ENCODE measurements at regions not wholly inside any gene's neighbourhood (a gene's known extent, or its start where the extent isn't known, plus 50 kb on each side); places are given as distances from the start of the nearest gene placed in this dataset.

DNA sequence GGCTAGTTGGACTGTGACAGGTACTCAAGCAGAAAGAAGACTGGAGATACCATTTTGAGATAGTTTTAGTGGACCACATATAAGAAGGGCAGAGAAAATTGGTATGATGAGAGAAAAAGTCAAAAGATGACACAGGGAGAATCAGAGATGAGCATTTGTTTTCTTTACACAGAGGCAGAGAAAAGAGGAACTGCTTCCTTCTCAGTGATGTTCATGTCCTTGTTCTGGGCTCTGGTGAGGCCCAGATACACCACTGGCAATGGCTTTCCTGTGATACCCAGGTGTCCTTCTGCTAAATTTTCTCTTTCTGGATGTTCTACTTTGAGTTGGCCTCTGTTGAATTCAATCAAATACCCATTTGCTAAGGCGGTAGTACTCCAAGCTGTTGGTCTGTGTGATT lies 1782.7 kb upstream of the SEL1L start:
- TF ChIP-seq EZH2phosphoT487 (IDR thresholded peaks at IDR 0.05; ENCODE audit: borderline replicate concordance, low read depth, low read length) = no peak
- TF ChIP-seq, protein P1, sequence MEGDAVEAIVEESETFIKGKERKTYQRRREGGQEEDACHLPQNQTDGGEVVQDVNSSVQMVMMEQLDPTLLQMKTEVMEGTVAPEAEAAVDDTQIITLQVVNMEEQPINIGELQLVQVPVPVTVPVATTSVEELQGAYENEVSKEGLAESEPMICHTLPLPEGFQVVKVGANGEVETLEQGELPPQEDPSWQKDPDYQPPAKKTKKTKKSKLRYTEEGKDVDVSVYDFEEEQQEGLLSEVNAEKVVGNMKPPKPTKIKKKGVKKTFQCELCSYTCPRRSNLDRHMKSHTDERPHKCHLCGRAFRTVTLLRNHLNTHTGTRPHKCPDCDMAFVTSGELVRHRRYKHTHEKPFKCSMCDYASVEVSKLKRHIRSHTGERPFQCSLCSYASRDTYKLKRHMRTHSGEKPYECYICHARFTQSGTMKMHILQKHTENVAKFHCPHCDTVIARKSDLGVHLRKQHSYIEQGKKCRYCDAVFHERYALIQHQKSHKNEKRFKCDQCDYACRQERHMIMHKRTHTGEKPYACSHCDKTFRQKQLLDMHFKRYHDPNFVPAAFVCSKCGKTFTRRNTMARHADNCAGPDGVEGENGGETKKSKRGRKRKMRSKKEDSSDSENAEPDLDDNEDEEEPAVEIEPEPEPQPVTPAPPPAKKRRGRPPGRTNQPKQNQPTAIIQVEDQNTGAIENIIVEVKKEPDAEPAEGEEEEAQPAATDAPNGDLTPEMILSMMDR (conservative IDR thresholded peaks at IDR 0.05; ENCODE audit: low read length) = no peak
- Histone ChIP-seq H3K4me2 (ENCODE audit: low read length) (peak overlapping the region; percentile 23; the same call in 1 of the 2 replicates), H3K36me3 (ENCODE audit: insufficient read depth, low read length) (no peaks in the 10 kb centered on the region), H3K9me3 (ENCODE audit: low read length) (no peaks in the 10 kb centered on the region), H4K20me1 (ENCODE audit: insufficient read depth, low read length) (no peaks in the 10 kb centered on the region), H2AFZ (ENCODE audit: low read length) (0 out of 2 replicates have a peak overlapping the region, but pooled peaks have one; percentile 23), H3K4me3 (ENCODE audit: low read depth, low read length, poor library complexity, severe bottlenecking) (no peak overlapping the region), H3K4me1 (ENCODE audit: insufficient read depth, low read length, poor library complexity, severe bottlenecking) (peaks cover 13% of the 10 kb centered on the region), H3K79me2 (ENCODE audit: insufficient read depth, low read depth, low read length) (no peaks in the 10 kb centered on the region), H3K27ac (ENCODE audit: low read depth, low read length, poor library complexity, severe bottlenecking) (no peak overlapping the region), H3K9me2 (ENCODE audit: insufficient read depth, low read length) (no peaks in the 10 kb centered on the region)
- CTCF ChIA-PET (ENCODE audit: unreplicated experiment) = no interaction called here
- POLR2A ChIA-PET = interaction anchor here (1.4 kb wide), 1 partner anchor 41 kb away, joined by 3 read pairs; no protein-coding TSS in a partner anchor
- no TSS peak for BruUV-seq (replicated peaks)
- intact Hi-C loops (cut with micrococcal nuclease; ENCODE audit: unreplicated experiment) = loop anchor here (5.0 kb wide), 1 partner anchor 41 kb away; no protein-coding TSS in a partner anchor
- DNase-seq (ENCODE audit: low spot score) = peak; percentile 22

GRCh38 chr14:83320837-83321236 lies 1787.2 kb upstream of the SEL1L start:
- intact Hi-C loops (cut with micrococcal nuclease; ENCODE audit: unreplicated experiment) = no loop called here
- no peak for DNase-seq (ENCODE audit: low spot score)
- no TSS peak for BruUV-seq (replicated peaks)
- no peaks in the 10 kb centered on the region for H4K20me1 ChIP-seq (ENCODE audit: insufficient read depth, low read length)
- no peak overlapping the region for H3K4me3 ChIP-seq (ENCODE audit: low read depth, low read length, poor library complexity, severe bottlenecking)
- H2AFZ ChIP-seq (ENCODE audit: low read length) = no peak overlapping the region
- H3K79me2 ChIP-seq (ENCODE audit: insufficient read depth, low read depth, low read length) = no peaks in the 10 kb centered on the region
- no peaks in the 10 kb centered on the region for H3K36me3 ChIP-seq (ENCODE audit: insufficient read depth, low read length)
- H3K27ac ChIP-seq (ENCODE audit: low read depth, low read length, poor library complexity, severe bottlenecking) = no peak overlapping the region
- ChIA-PET CTCF (ENCODE audit: unreplicated experiment) (no interaction called here), POLR2A (interaction anchor here (0.6 kb wide), 1 partner anchor 47 kb away, joined by 4 read pairs; no protein-coding TSS in a partner anchor)
- TF ChIP-seq, protein P1 (conservative IDR thresholded peaks at IDR 0.05; ENCODE audit: low read length) = no peak
- no peak for TF ChIP-seq EZH2phosphoT487 (IDR thresholded peaks at IDR 0.05; ENCODE audit: borderline replicate concordance, low read depth, low read length)
- peaks cover 7% of the 10 kb centered on the region for H3K4me1 ChIP-seq (ENCODE audit: insufficient read depth, low read length, poor library complexity, severe bottlenecking)
- H3K9me3 ChIP-seq (ENCODE audit: low read length) = no peaks in the 10 kb centered on the region
- H3K9me2 ChIP-seq (ENCODE audit: insufficient read depth, low read length) = no peaks in the 10 kb centered on the region
- no peak overlapping the region for H3K4me2 ChIP-seq (ENCODE audit: low read length)

DNA sequence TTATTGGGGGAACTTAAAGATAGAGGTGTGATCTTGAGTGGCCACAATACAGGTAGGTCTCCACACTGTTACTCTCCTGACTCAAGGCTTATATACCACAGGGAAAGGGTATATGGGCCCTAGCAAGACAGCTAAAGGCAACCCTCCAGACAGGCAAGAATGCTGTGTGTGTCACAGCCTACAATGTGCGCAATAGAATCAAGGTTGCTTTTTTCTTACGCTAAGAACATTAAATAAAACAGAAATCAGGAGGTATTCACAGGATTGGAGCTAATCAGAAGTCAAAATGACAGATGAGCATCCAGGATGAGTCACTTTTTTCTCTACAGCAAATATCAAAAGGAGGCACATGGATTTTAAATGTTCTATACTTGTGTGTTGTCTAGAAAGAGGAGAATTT lies 1797.9 kb upstream of the SEL1L start:
- H3K27ac ChIP-seq (ENCODE audit: low read depth, low read length, poor library complexity, severe bottlenecking) = no peak overlapping the region
- no peaks in the 10 kb centered on the region for H3K79me2 ChIP-seq (ENCODE audit: insufficient read depth, low read depth, low read length)
- intact Hi-C loops (cut with micrococcal nuclease; ENCODE audit: unreplicated experiment) = no loop called here
- no peak overlapping the region for H3K4me3 ChIP-seq (ENCODE audit: low read depth, low read length, poor library complexity, severe bottlenecking)
- no TSS peak for BruUV-seq (replicated peaks)
- H3K9me3 ChIP-seq (ENCODE audit: low read length) = no peaks in the 10 kb centered on the region
- no peak overlapping the region for H2AFZ ChIP-seq (ENCODE audit: low read length)
- no peak for DNase-seq (ENCODE audit: low spot score)
- TF ChIP-seq, protein P1 (conservative IDR thresholded peaks at IDR 0.05; ENCODE audit: low read length) = no peak
- TF ChIP-seq EZH2phosphoT487 (IDR thresholded peaks at IDR 0.05; ENCODE audit: borderline replicate concordance, low read depth, low read length) = no peak
- POLR2A ChIA-PET = interaction anchor here (0.7 kb wide), 1 partner anchor 8 kb away, joined by 3 read pairs; no protein-coding TSS in a partner anchor
- H4K20me1 ChIP-seq (ENCODE audit: insufficient read depth, low read length) = no peaks in the 10 kb centered on the region
- CTCF ChIA-PET (ENCODE audit: unreplicated experiment) = no interaction called here
- H3K36me3 ChIP-seq (ENCODE audit: insufficient read depth, low read length) = no peaks in the 10 kb centered on the region
- H3K4me2 ChIP-seq (ENCODE audit: low read length) = no peak overlapping the region
- no peaks in the 10 kb centered on the region for H3K9me2 ChIP-seq (ENCODE audit: insufficient read depth, low read length)
- H3K4me1 ChIP-seq (ENCODE audit: insufficient read depth, low read length, poor library complexity, severe bottlenecking) = no peaks in the 10 kb centered on the region

All from OCI-LY7 (cell line).